ENCODE measurements at regions not wholly inside any gene's neighbourhood (a gene's known extent, or its start where the extent isn't known, plus 50 kb on each side); places are given as distances from the start of the nearest gene placed in this dataset.
A peak's percentile ranks its signal among the peaks of the same experiment; 100 is the strongest.
"Not testable (repeated sequence)": the region's sequence is repeated elsewhere in the genome, so short reads cannot be mapped to it uniquely, and the experiment has no call there.

DNA sequence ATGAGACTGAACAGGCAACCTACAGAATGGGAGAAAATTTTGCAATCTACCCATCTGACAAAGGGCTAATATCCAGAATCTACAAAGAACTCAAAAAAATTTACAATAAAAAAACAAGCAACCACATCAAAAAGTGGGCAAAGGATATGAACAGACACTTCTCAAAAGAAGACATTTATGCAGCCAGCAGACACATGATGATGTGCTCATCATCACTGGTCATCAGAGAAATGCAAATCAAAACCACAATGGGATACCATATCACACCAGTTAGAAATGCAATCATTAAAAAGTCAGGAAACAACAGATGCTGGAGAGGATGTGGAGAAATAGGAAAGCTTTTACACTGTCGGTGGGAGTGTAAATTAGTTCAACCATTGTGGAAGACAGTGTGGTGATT is 51.7 kb upstream of the PAXBP1 start:
- DNase-seq (ENCODE audit: low spot score), result not testable (repeated sequence)

DNA sequence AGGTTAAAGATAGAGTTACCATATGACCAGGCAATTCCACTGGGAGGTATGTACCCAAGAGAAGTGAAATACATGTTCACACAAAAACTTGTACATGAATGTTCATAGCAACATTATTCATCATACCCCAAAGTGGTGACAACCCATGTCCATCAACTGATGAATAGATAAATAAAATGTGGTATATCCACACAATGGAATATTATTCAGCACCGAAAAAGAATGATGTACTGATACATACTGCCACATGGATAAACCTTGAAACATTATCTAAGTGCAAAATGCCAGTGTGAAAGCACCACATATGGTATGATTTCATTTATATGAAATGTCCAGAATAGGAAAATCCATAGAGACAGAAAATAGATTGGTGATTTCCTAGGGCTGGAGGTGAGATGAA is 53.4 kb upstream of the PAXBP1 start:
- no peak for DNase-seq (ENCODE audit: low spot score)

DNA sequence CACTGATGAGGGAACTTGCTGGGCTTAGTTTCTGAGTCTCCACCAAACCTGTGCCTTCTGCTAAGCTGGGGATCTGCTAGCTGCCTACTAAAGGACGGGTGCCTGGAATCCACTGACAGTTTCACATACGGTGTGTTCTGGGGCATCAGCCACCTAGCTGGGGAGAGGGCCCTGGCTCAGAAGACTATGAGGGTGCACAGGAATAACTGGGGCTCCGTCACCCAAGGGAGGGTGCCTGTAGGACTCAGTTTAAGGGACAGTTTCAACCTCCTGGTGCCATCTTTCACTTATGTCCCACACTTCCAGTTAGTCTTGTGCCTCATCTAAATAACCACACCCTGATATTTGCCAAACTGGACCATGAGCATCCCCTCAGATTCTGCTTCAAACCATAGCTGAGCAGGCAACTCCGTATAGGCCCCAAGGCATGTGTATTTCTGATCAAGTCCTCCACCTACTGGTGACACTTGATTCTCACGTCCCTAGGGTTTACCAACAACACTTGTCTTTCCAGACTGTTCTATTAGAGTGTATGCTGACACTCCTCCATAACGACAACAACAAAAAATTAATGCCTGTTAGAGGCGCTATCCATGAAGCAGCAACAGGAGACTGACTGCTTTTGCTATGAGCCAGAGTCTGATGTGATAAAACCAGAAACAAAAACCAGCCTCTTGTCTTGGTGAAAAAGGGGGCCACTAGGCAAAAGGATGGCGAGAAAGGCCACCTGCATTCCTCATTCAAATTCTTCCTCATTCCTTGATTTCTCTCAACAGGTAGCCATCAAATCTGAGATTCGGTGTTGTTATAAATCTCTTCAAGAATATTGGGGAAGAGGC is 55.0 kb upstream of the PAXBP1 start:
- peak; percentile 52 for DNase-seq (ENCODE audit: low spot score)

DNA sequence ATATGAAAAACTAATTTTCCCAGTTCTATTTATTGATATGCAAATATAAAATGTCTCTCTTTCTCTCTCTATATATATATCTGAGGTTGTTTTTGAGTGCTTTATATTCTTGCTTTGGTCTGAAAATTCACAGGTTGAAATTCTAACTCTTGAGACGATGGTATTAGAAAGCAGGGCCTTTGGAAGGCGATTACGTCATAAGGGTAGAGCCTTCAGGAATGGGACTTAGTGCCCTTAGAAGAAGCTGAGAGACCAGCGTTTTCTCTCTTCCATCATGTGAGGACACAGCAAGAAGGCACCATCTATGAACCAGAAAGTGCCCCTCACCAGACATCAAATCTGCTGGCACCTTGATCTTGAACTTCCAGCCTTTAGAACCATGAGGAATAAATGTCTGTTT is 57.4 kb upstream of the PAXBP1 start:
- DNase-seq (ENCODE audit: low spot score), result no peak

DNA sequence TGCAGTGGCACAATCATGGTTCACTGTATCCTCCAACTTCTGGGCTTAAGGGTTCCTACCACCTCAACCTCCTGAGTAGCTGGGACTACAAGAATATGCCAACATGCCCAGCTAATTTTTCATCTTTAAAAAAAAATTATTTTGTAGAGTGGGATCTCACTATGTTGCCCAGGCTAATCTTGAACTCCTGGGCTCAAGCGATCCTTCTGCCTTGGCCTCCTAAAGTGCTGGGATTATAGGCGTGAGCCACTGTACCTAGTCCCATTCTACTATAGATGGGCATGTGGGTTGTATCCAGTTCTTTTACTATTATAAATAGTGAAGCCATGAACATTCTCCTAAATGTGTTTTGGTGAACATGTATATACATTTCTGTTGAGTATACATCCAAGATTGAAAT is 57.9 kb upstream of the PAXBP1 start:
- DNase-seq (ENCODE audit: low spot score), result no peak

DNA sequence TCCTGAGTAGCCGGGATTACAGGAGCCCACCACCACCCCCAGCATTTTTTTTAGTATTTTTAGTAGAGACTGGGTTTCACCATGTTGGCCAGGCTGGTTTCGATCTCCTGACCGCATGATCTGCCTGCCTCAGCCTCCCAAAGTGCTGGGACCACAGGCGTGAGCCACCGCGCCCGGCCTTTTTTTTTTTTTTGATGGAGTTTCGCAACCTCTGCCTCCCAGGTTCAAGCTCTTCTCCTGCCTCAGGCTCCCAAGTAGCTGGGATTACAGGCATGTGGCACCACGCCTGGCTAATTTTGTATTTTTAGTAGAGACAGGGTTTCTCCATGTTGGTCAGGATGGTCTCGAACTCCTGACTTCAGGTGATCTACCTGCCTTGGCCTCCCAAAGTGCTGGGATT is 60.2 kb upstream of the PAXBP1 start:
- DNase-seq (ENCODE audit: low spot score), result not testable (repeated sequence)

DNA sequence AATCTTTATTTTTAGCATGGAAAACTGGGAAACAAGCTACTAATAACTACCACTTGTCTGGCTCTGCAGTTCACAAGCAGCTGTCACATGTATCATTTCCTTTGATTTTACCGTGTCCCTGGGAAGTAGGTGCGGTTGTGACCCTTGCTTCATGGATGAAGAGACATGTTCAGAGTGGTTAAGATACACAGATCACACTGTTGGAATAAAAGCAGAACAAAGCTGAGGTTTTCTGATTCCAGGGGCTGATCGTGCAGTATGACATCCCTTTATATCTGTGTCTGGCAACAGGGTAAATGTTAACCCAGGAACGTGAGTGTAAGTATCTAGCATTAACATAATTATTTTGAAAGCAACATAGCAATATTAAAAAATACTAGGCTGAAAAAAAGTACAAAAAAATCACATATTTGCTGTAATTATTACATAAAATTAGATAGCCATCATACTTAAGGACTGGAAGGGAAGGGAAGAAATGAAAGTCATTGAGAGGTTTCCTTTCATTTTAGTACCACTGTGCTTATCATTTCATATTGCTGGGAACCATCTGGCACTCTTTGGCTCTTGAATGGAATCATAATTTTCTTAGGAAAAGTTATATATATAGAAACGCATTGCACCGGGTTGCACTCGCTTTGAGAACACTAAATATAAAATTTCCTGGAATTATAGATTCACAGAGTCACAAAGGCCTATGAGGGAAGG is 62.8 kb upstream of the PAXBP1 start:
- DNase-seq (ENCODE audit: low spot score), result no peak

DNA sequence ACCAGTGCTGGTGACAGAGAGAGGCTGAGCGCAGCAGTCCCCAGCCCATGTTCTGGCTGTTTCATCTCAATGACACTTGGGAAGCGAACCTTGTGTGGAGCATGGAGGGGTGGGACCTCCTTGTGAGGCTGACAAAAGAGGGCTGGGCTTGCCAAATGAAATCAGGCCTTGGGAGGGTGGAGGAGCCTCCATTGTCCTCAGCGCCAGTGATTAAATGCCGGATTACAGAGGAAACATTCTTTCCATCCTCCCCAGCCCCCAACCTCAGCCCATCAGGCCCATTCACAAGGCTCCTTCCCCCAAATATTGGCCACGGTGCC is 63.3 kb upstream of the PAXBP1 start:
- peak; percentile 46 for DNase-seq (ENCODE audit: low spot score)

DNA sequence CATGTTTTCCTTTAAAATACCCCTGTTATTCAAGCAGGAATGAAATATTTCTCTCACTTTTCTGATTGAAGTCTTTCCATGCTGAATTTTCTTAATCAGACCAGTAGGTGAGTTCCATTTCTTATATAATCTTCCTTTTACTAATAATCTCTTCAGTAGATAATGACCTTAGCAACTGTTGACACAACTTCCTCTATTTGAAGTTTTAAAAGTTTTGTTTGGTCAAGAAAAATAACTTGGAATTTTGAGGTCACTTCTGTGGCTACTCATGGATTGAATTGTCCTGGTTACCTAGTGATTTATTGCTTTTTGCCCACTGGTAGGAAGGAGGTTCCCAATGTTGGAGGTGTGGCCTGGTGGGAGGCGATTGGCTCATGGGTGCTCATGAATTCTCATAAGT is 70.6 kb upstream of the PAXBP1 start:
- no peak for DNase-seq (ENCODE audit: low spot score)

DNA sequence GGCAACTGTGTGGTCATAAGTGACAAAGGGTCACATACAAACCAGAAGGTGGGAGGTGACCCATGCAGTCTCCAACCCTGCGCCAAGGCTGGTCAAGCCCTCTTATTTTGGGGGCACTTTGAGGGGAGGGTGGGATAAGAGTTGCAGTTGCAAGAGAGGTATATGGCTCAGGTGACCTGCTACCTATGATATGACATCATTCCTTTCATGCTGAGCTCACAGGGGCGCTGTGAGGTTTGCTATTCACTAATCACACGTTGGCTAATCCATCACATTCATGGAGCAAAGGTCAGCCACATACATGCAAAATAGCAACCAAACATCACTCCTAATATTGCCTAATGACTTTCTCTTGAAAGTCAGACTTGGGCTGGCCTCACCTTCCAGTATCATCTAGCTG is 72.0 kb upstream of the PAXBP1 start:
- no peak for DNase-seq (ENCODE audit: low spot score)

DNA sequence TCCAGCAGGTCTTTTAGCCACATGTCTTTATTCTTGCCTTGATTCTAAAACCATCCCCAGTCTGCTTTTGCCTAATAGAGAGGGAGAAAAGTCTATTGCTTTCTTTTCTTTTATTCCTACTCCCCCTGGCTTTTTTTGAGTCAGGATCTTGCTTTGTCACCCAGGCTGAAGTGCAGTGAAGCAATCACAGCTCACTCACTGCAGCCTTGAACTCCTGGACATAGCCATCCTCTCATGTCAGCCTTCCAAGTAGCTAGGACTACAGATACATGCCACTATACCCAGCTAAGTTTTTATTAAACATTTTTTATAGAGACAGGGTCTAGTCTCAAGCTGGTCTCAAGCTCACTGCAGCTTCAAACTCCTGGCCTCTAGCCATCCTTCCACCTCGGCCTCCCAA is 72.5 kb upstream of the PAXBP1 start:
- DNase-seq (ENCODE audit: low spot score), result no peak

DNA sequence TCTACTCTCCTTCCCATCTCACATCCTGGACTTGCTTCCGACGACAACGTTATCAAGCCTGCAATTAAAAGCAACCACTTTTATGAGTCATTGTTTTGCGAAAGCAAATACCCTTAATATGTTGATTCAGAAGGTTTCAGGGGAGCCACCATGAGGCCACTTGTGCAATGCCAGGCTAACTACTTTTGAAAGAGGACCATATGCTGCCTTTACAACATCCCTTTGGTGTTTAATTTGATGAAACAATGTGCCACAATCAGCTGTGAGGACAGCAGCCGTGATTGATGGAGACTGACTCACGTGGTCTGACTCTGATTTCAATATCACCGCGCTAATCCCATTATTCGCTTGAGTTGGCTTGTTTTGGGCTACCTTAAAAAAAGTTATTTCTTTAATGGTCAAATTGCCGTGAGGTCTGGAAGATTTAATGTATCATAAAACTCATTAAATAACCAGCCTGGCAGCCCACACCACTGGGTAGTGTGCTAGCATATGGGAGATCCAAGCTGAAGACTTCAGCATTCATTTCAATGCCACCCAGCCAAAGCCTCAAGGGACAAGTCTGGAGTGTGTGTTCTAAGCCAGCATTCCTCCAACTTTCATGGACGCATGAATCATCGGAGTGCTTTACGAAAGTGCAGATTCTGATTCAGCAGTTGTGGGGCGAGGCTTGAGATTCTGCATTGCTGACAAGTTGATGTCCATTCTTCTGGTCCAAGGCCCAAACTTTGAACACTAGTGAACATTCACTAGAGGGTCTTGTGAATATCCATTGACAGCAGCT is 73.3 kb upstream of the PAXBP1 start:
- no peak for DNase-seq (ENCODE audit: low spot score)

DNA sequence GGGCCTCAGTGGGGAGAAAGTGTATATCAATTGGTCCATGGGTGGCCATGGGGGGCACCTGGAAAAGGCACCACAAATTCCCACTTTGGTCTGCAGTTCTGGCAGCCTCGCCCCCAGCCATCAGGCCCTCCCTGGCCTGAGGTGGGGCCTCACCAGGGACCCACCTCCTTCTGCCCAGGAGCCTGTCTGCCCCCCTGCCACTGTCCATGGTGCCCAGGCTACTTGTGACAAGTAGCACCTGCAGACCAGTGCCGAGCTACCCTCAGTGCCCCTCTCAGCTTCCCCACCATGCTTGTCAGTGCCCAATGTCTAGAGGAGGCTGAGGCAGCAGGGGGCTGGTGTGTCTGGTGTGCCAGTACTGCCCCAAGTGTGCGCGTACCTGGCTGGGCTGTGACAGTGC is 87.1 kb upstream of the PAXBP1 start:
- no peak for DNase-seq (ENCODE audit: low spot score)

DNA sequence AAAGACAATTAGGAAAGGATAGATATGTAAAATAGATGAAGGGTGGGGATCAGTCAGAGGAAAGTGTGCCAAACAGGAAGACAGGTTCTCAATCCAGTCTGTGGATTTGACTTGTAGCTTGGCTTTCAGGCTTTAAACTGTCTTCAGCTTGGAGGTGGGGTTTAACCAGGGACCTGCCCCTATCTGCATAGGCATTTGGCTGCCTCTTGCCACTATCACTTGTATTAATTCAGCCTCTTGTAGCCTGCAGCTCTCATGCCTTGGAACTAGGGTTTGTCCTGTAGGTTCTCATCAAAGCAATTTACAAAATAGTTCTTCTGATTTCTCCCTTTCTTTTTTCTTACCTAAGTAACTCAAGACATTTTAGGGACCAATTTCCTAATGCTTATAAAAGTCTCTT is 88.8 kb upstream of the PAXBP1 start:
- no peak for DNase-seq (ENCODE audit: low spot score)

DNA sequence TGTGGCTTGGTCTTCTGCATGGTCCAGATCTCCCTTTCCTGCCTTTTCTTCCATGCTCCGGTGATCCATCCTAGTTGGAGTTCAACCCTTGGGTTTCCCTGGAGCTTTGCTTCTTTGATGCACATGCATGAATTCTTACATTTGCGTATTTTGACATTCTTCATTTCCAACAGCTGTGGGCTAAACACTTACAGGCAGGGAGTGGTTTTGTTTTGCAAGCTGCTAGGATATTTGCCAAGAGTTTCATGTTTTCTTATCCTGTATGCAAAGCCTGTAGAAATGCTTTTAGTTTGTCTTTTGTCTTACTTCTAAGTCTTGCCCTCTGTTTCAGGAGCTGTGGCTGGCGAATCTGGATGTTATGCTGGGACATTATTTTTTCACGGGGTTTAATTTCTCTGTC is 90.3 kb upstream of the PAXBP1 start:
- no peak for DNase-seq (ENCODE audit: low spot score)

DNA sequence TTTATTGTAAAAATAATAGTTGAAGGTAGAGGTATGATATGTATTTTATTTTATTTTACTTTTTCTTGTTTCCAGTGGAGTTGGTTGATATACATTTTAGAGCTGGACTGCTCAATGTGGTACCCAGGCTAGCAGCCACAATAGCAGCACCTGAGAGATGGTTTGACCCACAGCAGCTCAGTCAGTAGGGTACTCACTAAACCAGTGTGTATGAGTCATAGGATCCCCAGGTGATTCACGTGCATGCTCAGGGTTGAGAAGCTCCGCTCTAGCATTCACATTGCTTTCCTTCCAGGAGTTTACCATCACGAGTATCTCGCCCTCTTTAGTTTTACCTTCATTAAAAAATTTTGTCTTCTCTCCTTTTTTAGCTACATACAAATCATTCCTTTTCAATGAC is 96.0 kb upstream of the PAXBP1 start:
- DNase-seq (ENCODE audit: low spot score), result no peak

DNA sequence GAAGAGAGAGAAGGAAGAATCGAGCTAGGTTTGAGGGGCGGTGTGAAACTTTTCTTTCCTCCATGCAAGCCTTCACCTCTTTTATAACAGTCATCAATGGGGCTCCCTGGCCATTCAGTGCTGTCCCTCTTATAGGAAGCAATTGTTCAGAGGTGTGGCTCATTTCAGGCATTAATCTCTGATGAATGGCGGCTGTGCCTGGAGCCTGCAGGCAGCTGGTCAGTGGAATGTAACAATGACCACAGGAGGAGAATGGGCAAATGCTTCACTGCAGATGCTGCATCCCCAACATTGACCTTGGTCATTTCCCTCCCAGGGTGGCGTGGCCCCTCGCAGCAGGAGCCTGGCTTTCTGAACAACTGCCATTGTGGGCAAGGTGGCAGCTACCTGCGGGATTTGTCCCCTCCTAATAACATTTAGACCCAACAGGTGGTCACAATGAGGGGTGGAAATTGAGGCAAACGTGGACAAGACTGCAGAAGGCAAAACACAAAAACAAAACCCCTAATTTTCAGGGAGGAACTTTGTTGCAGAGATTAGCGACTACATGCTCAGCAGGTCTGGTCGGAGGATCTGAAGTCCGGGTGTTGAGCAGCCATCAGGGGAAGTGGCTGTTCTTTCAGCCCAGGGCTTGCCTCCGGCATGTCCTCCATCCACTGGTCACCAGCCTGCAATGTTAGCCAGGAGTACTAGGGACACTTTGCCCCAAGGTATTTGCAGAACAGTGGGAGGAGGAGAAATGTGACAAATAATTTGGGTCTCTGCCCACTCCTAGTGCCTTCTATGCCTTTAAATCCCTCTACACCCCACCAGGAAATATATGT is 97.3 kb upstream of the PAXBP1 start:
- no peak for DNase-seq (ENCODE audit: low spot score)

DNA sequence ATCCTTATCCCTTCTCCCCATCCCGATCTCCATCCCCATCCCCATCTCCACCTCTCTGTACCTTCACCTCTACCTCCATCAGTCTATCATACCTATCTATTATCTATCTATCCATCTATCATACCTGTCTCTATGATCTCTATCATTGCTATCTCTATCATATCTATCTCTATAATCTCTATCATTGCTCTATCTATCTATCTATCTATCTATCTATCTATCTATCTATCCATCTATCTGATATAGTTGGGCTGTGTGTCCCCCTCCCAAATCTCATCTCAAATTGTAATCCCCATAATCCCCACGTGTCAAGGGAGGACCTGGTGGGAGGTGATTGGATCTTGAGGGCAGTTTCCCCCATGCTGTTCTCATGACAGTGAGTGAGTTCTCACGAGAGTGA is 97.9 kb upstream of the PAXBP1 start:
- no peak for DNase-seq (ENCODE audit: low spot score)

DNA sequence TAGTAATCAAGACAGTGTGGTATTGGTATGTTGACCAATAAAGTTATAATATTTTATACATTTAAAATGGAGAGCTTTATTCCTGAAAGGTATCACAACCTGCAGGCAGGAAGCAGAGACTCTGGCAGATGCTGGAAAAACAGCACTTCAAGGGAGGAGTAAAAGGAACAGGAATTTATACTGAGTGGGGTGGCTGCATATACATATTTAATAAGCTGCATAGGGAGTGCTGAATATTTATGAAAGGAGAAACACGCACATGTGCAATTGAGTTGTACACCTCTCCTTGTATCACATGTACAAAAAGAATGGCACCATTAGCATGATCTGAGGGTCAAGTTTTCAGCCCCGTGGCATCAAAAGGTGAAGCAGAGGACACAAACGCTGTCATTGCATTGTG is 104.9 kb upstream of the PAXBP1 start:
- no peak for DNase-seq (ENCODE audit: low spot score)

DNA sequence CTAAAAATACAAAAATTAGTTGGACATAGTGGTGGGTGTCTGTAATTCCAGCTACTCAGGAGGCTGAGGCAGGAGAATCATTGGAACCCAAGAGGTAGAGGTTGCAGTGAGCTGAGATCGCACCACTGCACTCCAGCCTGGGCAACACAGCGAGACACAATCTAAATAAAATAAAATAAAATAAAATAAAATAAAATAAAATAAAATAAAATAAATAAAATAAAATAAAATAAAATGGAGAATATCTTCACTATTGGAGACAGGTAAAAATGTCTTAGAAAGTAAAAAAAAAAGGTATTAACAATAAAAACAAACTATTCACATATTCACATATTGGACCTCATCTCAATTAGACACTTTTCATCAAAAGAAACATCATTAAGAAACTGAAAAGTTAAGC is 106.3 kb upstream of the PAXBP1 start:
- not testable (repeated sequence) for DNase-seq (ENCODE audit: low spot score)

DNA sequence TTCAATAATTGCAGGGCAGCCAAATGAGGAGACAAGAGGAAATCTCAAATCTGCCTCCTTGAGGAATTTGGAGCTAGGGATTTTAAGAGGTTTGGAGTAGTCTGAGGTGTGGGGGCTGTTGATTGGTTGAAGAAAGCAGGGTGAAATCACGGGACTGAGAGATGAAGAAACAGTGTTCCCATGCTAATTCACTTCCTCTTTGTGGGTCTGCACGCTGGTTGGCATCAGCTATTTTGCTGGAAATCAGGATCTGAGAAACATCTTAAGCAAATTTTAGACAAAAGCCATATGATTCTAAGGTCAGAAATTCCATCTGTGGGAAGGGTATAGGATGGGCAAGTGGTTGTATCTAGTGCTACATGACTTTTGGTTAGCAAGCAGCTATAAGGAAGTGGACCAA is 107.1 kb upstream of the PAXBP1 start:
- no peak for DNase-seq (ENCODE audit: low spot score)

DNA sequence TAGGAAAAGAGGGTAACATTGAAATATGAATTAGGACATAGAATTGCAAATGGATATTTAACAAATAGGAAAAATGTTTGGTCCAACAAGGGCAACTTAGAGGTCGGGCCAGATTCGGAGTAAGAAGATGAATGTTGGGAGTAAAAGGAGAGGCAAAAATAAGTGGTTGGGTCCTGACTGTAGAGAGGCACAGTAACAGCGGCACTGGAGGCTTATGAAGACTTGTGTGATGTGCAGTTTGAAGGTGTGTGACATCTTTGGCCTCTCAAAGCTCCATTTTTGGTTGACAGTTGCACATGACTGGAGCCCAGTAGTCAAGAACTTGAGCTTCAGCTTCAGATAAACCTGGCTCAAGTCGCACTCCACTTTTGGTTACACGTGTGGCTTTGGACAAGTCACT is 109.9 kb upstream of the PAXBP1 start:
- DNase-seq (ENCODE audit: low spot score), result no peak

Measured in iPS-NIHi11 (cell line).